A673 (cell line): ENCODE measurements at regions not wholly inside any gene's neighbourhood (a gene's known extent, or its start where the extent isn't known, plus 50 kb on each side); places are given as distances from the start of the nearest gene placed in this dataset.

ENCODE experiments used
- BruUV-seq: library from RNA; stranded (reverse); fragments of 400-500 nt; replicated peaks from 2 replicates; lab custom pipeline; 2021; lab: Mats Ljungman, UMichigan
- CTCF ChIA-PET: fragments of 300-600 bp; sonication (Branson Sonifier 250); formaldehyde crosslinking; loops from one replicate; lab custom pipeline; 2022; ENCODE audit warnings: antibody characterized with exemption; lab: Charles Lee
- POLR2A ChIA-PET: fragments of 300-600 bp; sonication (Branson Sonifier 250); formaldehyde crosslinking; loops from one replicate; lab custom pipeline; 2022; ENCODE audit warnings: antibody characterized with exemption; ENCODE audit not compliant: low non-redundant PET; lab: Charles Lee
- DNase-seq: peaks from one replicate; pipeline ENCODE4 v3.0.0-alpha.2; 2015; ENCODE audit warnings: low spot score
- H3K27ac ChIP-seq: fragments of 200-600 bp; sonication (generic); 2 replicates; pipeline ENCODE4 v1.5.1; 2016; ENCODE audit warnings: mixed run types, low read depth, mild to moderate bottlenecking, mixed read lengths, antibody characterized with exemption, low read length; ENCODE audit not compliant: poor library complexity, severe bottlenecking
- H3K27me3 ChIP-seq: fragments of 200-600 bp; sonication (generic); replicated peaks from 2 replicates; pipeline ENCODE4 v1.6.1; 2017; ENCODE audit warnings: mixed run types, low read depth, mild to moderate bottlenecking, mixed read lengths, antibody characterized with exemption, low read length; ENCODE audit not compliant: insufficient read depth, poor library complexity
- H3K36me3 ChIP-seq: fragments of 200-600 bp; sonication (generic); 2 replicates; pipeline ENCODE4 v1.6.1; 2016; ENCODE audit warnings: mixed run types, mild to moderate bottlenecking, mixed read lengths, antibody characterized with exemption, low read length; ENCODE audit not compliant: insufficient read depth, poor library complexity, severe bottlenecking
- H3K4me1 ChIP-seq: fragments of 200-600 bp; sonication (generic); 2 replicates; pipeline ENCODE4 v1.6.1; 2017; ENCODE audit warnings: mixed run types, mild to moderate bottlenecking, mixed read lengths, antibody characterized with exemption, low read length; ENCODE audit not compliant: insufficient read depth, poor library complexity, severe bottlenecking
- H3K4me3 ChIP-seq: fragments of 200-600 bp; sonication (generic); 2 replicates; pipeline ENCODE4 v1.5.1; 2016; ENCODE audit warnings: low read depth, mixed run types, mild to moderate bottlenecking, mixed read lengths, low read length; ENCODE audit not compliant: poor library complexity, severe bottlenecking
- H3K9me3 ChIP-seq: fragments of 200-600 bp; sonication (generic); 2 replicates; pipeline ENCODE4 v1.6.1; 2016; ENCODE audit warnings: mixed run types, low read depth, mild to moderate bottlenecking, mixed read lengths, antibody characterized with exemption, low read length; ENCODE audit not compliant: poor library complexity, severe bottlenecking
- EZH2 ChIP-seq: fragments of 200-600 bp; sonication (generic); IDR thresholded peaks from 2 replicates; pipeline ENCODE4 v1.6.1; 2017; ENCODE audit warnings: borderline replicate concordance, low read depth, mild to moderate bottlenecking, mixed read lengths, antibody characterized with exemption, low read length; ENCODE audit not compliant: poor library complexity, severe bottlenecking
- intact Hi-C: fragments of 100-400 bp; cut with micrococcal nuclease; formaldehyde crosslinking; loops from one replicate; pipeline ENCODE4 v1.10.0; 2022; ENCODE audit not compliant: unreplicated experiment
- TF ChIP-seq, protein P1 (sequence below): fragments of 300-800, 200-600 bp; sonication (generic); conservative IDR thresholded peaks from 2 replicates; pipeline ENCODE4 v1.5.1; 2017; ENCODE audit warnings: low read depth, mild to moderate bottlenecking, antibody characterized with exemption, low read length, moderate library complexity, mixed read lengths

DNA sequence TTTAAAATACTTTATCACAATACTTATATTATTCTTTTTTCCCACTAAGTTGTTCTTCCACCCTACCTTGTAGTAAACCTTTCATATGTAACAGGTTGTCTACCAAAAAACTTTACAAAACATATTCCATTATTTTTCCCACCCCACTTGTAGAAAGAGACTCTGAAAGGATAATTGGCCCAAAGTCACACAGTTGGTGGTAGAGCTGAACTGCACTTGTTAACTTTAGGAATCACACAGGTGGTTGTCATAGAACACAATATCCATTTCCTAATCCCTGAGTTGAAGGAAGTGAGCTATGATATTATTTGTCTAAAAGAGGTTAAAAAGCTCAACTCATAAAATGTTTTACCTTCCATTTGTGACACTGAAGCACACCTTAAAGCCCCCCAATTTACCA, 188.8 kb upstream of the FOXP2 start:
- no peak for DNase-seq
- TF ChIP-seq EZH2 = no peak
- TF ChIP-seq, protein P1, sequence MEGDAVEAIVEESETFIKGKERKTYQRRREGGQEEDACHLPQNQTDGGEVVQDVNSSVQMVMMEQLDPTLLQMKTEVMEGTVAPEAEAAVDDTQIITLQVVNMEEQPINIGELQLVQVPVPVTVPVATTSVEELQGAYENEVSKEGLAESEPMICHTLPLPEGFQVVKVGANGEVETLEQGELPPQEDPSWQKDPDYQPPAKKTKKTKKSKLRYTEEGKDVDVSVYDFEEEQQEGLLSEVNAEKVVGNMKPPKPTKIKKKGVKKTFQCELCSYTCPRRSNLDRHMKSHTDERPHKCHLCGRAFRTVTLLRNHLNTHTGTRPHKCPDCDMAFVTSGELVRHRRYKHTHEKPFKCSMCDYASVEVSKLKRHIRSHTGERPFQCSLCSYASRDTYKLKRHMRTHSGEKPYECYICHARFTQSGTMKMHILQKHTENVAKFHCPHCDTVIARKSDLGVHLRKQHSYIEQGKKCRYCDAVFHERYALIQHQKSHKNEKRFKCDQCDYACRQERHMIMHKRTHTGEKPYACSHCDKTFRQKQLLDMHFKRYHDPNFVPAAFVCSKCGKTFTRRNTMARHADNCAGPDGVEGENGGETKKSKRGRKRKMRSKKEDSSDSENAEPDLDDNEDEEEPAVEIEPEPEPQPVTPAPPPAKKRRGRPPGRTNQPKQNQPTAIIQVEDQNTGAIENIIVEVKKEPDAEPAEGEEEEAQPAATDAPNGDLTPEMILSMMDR = no peak
- Histone ChIP-seq H3K9me3 (no peaks in the 10 kb centered on the region), H3K36me3 (no peaks in the 10 kb centered on the region), H3K4me3 (no peak overlapping the region), H3K27me3 (peaks cover 22% of the 10 kb centered on the region), H3K27ac (no peak overlapping the region), H3K4me1 (no peaks in the 10 kb centered on the region)
- ChIA-PET POLR2A (no interaction called here), CTCF (no interaction called here)
- BruUV-seq = no TSS peak
- intact Hi-C loops = no loop called here

- POLR2A ChIA-PET = no interaction called here
- no TSS peak for BruUV-seq
- peaks cover 33% of the 10 kb centered on the region for H3K27me3 ChIP-seq
- intact Hi-C loops = no loop called here
- H3K36me3 ChIP-seq = no peaks in the 10 kb centered on the region
- H3K4me1 ChIP-seq = no peaks in the 10 kb centered on the region
- no peak for TF ChIP-seq EZH2
- TF ChIP-seq, protein P1 = no peak
- H3K4me3 ChIP-seq = no peak overlapping the region
- no peak overlapping the region for H3K27ac ChIP-seq
- DNase-seq = no peak
- CTCF ChIA-PET = no interaction called here
- no peaks in the 10 kb centered on the region for H3K9me3 ChIP-seq
These were observed 196.3 kb upstream of the FOXP2 start for GRCh38 chr7:114218283-114218682.

- Histone ChIP-seq H3K9me3 (no peaks in the 10 kb centered on the region), H3K27me3 (peaks cover 35% of the 10 kb centered on the region), H3K36me3 (no peaks in the 10 kb centered on the region), H3K4me1 (no peaks in the 10 kb centered on the region), H3K27ac (no peak overlapping the region), H3K4me3 (no peak overlapping the region)
- intact Hi-C loops = no loop called here
- ChIA-PET POLR2A (no interaction called here), CTCF (no interaction called here)
- TF ChIP-seq EZH2 = no peak
- TF ChIP-seq, protein P1 = no peak
- no TSS peak for BruUV-seq
- no peak for DNase-seq
These were observed 197.4 kb upstream of the FOXP2 start for GRCh38 chr7:114217026-114217806.
